ENCODE measurements at regions not wholly inside any gene's neighbourhood (a gene's known extent, or its start where the extent isn't known, plus 50 kb on each side); places are given as distances from the start of the nearest gene placed in this dataset.

DNA sequence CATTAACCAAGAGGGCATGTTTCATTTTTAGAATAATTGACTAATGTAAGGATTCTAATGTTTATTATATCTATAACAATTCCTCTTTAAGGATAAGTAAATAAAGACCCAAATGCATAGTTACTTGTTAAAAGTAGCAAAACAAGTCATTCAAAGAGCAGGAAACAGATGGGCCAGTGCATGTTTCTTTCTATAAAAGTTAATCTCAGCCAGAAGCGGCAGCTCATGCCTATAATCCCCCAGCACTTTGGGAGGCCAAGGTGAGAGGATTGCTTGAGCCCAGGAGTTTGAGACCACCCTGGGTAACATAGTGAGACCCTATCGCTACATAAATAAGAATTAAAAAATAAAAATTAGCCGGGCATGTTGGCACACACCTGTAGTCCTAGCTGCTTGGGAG is 391.0 kb upstream of the RGS6 start:
- TF ChIP-seq, protein P1, sequence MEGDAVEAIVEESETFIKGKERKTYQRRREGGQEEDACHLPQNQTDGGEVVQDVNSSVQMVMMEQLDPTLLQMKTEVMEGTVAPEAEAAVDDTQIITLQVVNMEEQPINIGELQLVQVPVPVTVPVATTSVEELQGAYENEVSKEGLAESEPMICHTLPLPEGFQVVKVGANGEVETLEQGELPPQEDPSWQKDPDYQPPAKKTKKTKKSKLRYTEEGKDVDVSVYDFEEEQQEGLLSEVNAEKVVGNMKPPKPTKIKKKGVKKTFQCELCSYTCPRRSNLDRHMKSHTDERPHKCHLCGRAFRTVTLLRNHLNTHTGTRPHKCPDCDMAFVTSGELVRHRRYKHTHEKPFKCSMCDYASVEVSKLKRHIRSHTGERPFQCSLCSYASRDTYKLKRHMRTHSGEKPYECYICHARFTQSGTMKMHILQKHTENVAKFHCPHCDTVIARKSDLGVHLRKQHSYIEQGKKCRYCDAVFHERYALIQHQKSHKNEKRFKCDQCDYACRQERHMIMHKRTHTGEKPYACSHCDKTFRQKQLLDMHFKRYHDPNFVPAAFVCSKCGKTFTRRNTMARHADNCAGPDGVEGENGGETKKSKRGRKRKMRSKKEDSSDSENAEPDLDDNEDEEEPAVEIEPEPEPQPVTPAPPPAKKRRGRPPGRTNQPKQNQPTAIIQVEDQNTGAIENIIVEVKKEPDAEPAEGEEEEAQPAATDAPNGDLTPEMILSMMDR (IDR thresholded peaks at IDR 0.05; ENCODE audit: extremely low read depth in 1 of 2, insufficient read depth in 1 of 2, low read depth in 1 of 2, low read length in 2 of 2): no peak
- TF ChIP-seq JUN (IDR thresholded peaks at IDR 0.05; ENCODE audit: borderline replicate concordance, insufficient read depth, insufficient read length, low read depth) (no peak), POLR2A (IDR thresholded peaks at IDR 0.05; ENCODE audit: low read depth, low read length) (no peak), EZH2 (IDR thresholded peaks at IDR 0.05; ENCODE audit: borderline replicate concordance, low read depth, low read length, severe bottlenecking) (no peak)
- TF ChIP-seq, protein P2, sequence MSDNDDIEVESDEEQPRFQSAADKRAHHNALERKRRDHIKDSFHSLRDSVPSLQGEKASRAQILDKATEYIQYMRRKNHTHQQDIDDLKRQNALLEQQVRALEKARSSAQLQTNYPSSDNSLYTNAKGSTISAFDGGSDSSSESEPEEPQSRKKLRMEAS (IDR thresholded peaks at IDR 0.05; ENCODE audit: insufficient read depth, insufficient read length): no peak
